ENCODE measurements at regions not wholly inside any gene's neighbourhood (a gene's known extent, or its start where the extent isn't known, plus 50 kb on each side); places are given as distances from the start of the nearest gene placed in this dataset.

GRCh38 chr14:40386433-40386832 is 954.2 kb upstream of the FBXO33 start:
- no peak for TF ChIP-seq CTCF (IDR thresholded peaks at IDR 0.05)
- no peak for TF ChIP-seq POLR2A (IDR thresholded peaks at IDR 0.05)
